Stimulated activated CD4-positive, alpha-beta T cell treated with anti-CD3 and anti-CD28 coated beads, Interleukin-12 subunit alpha, Interleukin-12 subunit beta, amount 100 ng/mL, for 24 hours (primary cell): ENCODE measurements at regions not wholly inside any gene's neighbourhood (a gene's known extent, or its start where the extent isn't known, plus 50 kb on each side); places are given as distances from the start of the nearest gene placed in this dataset.
"Not testable (repeated sequence)": the region's sequence is repeated elsewhere in the genome, so short reads cannot be mapped to it uniquely, and the experiment has no call there.

Source experiments
- DNase-seq, 2 experiments: peaks; one replicate each; pipeline ENCODE4 v3.0.0-alpha.2; 2020; ENCODE audit warnings: low read depth in 2 of 2

DNA sequence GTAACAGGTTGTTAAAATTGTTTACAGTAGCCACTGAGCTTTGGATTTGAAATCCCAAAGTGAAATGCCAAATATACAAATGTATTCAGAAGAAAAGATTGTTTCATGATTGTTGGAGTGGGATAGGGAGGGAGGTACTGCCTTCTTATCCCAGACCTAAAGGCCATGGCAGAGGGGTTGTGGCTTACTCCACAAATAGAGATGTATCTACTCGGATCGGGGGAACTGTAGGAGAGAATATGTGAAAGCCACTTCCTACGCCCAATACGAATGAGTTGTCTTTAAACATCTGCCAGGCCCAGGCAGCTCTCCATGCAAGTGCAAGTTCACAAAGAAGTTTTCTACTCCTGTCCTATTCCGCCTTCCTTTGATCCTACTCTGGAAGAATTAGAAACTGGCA, 150.2 kb upstream of the PRSS12 start:
- not testable (repeated sequence) for DNase-seq

DNA sequence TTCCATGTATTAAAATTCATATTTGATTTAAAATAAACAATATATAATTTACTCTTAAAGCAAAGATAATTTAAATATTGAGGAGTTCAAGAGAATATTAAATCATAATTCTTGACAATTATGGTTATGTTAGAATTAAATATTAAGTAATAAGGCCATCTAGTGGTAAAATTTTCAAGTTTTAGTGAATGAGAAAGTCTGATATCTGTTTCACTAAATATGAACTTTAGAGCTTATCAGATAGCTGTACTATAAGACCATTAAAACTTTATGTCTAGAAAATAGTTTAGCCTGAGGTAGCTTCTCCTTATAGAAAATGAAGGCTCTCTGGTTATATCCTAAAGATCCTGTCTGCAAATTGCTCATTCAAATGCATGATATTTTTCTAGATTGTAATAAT, 152.1 kb upstream of the PRSS12 start:
- not testable (repeated sequence) for DNase-seq

DNA sequence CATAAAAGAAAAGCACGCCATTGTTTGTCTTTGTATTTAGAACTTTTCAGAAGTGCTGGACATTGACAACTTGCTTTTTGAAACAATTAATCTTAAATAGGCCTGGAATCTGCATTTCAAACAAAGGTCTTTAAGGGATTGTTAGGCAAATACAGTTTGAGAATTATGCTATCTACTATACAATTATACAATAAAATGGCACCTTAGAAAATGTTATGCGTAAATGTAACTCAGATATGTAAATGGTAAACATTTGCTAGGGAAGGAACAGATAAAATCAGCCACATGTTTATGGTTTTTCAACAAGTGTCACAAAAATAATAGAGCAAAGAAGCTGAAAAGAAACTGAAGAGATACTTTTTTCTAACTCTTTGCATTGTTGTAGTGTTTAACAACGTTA, 152.7 kb upstream of the PRSS12 start:
- not testable (repeated sequence) for DNase-seq

DNA sequence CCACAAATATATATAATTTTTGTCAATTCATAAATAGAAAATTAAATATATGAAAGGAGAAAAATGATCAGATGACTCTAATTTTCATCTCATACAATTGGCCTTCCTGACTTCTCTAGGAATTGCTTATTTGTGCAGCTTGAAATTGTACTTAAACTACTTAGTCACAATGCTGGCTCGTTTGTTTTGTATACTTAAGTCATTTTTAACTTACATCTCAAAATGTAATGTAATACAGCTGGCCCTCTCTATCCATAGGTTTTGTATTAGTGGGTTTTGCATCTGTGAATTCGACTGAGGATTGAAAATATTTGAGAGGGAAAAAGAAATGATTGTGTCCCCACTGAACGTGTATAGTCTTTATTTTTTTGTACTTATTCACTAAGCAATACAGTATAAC, 160.1 kb upstream of the PRSS12 start:
- DNase-seq, result not testable (repeated sequence)

DNA sequence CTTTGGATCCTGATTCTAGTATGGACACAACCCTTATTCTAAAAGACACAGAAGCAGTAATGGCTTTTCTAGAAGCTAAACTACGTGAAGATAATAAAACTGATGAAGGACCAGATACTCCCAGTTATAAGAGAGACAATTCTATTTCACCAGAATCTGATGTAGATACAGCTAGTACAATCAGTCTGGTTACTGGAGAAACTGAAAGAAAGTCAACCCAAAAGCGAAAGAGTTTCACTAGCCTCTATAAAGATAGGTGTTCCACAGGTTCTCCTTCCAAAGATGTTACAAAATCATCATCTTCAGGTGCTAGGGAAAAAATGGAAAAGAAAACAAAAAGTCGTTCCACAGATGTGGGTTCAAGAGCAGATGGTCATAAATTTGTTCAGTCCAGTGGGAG, 161.5 kb upstream of the PRSS12 start:
- not testable (repeated sequence) for DNase-seq

DNA sequence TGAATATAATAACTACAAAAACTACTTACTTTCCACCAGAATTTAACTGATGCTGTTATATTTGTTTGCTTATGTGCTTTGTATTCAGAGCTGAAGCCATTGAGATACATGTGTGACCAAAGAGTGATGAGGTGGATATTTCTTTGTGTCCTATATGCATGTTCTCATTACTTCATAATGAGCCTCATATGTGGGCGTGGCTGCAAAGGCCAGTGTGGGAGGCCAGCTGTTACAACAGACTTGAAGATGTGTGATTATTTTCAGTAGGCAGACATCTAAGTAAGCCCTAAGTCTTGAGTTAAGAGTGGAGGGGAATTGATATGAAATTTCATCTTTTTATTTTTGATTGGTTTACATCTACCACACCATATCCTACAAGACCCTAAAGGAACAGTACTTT, 163.3 kb upstream of the PRSS12 start:
- not testable (repeated sequence) for DNase-seq

DNA sequence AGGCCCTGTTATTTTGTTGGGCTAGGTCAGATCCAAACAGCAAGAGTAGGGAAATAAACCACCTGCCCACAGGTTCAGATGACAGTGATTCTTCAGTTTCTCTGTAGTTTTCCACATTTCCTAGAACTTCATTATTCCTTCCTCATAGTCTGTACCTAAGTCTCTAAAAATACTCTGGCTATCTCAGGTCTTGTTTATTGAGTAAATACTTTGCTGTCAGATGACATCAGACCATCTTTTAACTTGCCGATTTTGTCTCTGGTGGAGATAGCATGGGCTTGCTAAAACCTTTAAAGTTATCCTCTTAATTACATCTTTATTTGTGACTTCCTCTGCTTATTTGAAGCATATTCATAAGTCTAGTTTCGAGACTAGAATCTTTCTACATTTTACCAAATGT, 155.1 kb upstream of the METTL14 start:
- DNase-seq, result not testable (repeated sequence)

DNA sequence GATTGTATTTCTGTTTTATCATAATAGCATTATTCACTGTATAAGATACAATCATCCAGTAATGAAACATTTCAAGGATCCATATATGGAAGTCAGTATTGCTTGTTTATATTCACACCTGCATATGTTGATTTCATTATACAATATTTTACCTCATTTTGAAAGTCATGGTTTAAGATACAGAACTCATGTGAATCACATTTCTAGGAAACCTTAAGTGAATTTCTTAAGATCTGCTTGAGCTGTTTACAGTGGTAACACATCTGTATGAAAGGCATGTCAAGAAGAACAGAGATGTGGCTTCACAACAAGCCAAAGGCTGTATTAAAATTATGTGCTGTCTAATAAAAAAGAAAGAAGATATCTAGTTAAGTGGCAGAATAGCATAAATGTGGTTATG, 153.2 kb upstream of the METTL14 start:
- DNase-seq, result not testable (repeated sequence)

DNA sequence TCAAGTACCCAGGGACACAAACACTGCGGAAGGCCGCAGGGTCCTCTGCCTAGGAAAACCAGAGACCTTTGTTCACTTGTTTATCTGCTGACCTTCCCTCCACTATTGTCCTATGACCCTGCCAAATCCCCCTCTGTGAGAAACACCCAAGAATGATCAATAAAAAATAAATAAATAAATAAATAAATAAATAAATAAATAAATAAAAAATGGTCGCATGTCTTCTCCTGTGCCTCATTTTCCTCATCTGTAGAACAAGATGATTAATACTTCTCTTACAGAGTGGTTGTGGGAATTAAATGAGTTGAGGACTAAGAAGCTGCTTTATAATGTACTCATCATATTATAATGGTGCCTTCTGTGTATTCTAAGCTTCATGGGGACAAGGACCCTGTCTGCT, 149.4 kb upstream of the METTL14 start:
- not testable (repeated sequence) for DNase-seq

DNA sequence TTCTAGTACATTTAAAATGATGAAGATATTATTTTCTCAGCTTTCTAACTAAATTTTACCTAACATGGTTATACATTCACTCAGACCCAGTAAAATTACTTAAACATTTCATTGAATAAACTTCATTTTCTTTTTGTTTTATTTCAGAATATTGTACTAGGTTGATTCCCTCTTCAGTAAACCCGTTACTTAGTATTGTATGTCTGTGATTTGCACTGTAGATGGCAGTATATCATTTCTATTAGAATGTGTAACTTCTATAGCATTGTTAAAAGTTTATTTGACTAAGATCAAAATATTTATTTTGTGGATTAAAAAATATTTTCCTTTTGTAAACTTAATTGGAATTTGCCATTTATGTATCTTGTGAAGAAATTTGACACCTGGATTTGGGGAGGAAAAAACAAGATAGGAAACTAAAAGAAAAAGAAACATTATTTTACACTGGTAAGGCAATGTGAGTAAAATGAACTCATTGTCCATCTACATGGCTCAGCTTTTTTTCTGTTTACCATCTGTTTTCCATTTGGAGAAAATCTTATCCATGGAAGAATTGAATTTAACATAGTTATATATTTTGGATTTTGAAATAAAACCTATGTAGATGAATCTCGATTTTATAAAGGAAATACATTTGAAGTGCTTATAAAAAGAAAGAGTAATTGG, 145.6 kb upstream of the METTL14 start:
- not testable (repeated sequence) for DNase-seq

DNA sequence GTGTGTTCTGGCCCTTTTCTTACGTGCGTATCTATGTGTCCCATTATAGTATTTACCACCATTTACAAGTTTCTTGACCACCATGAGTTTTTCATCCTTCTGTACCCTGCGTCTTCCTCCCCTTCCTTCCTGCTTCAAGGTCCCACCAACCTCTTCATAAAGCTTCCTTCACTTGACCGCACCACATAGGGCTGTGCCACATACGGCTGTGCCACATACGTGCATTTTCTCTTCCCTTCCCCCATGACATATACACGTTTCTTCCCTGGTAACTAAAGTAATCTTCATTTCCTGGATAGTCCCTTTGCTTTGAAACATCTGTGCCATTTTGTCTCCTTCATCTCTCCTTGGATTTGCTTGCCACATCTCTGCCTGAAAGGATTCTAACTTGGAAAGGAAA, 128.6 kb upstream of the METTL14 start:
- DNase-seq, result not testable (repeated sequence)

DNA sequence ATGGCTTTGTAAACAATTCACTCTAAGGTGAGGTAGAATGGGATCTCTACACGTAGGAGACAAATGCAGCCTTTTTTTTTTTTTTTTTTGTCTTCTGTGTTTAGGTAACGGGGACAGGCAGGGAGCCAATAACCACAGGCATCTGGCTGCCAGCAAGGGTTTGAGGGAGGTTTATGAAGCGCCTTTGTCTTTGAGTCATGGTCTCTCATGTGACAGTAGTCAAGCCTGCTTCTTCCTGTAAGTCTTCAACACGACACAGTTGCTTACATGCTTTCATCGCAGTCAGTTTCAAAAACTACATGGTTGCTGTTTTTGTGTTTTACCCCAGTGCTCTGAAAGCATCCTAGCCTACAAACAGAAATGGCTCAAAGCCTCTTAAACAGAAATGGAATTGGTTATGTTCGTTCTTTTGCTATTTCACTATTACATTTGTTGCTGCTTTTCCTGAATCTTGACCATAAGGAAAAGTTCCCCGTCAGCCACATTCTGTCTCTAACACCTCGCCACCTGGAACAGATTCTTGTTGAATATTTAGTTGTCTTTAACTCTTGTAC, 127.8 kb upstream of the METTL14 start:
- no peak for DNase-seq

DNA sequence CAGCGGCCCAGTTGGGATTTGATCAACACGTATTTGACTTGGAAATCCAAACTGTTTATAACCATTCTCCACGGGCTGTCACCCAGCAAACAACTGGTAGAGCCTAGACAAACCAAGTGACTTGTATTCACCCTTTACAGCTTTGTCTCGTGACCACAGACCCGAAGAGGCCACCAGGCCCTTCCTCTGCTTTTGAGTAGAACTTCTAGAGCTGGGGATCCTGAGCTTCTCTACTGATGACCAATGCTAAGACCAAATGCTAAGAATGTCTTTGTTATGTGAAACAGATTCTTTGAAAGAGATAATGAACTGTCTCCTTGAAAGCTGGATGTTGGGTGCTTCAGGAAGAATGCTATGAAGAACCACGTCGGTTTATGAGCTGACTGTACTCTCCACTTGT, 127.0 kb upstream of the METTL14 start:
- not testable (repeated sequence) for DNase-seq

DNA sequence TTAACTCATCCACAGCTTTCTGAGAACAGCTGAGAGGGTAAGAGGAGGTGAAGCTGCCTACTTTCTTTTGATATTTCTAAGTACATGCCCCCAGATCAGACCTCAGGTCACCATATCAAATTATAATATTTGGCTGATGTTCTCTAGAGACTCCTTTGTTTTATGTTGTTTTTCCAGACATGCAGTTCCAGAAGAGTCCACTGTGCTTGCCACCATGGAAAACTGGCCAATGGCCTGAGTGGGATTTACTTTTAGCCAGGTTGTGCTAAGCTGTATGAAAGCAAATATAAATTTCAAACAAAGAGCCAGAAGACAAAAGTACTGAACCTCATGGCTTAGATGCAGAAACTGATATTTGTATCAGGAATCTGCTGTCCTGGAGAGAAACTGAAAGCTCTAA, 123.6 kb upstream of the METTL14 start:
- not testable (repeated sequence) for DNase-seq

DNA sequence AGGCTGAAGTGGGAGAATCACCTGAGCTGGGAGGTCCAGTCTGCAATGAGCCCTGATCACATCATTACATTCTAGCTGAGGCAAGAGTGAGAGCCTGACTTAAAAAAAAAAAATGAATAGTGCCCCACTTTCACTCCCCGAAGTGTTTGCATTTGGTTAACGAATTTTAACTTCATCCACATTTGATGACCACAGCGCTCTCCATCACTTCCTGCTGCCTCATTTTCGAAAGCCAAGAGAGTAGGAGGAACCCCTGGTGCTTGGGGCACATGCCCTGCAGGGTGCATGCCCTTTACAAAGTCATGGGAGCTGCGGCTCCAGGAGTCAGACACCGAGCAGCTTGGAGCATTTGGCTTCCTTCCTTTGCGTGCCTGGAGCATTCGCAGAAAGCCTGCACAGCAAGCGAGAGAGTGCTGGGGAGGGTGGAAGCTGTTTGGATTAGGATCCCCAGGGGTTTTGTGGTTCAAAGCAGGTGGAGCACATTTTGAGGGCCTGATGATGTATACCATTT, 119.1 kb upstream of the METTL14 start:
- DNase-seq, result not testable (repeated sequence)

DNA sequence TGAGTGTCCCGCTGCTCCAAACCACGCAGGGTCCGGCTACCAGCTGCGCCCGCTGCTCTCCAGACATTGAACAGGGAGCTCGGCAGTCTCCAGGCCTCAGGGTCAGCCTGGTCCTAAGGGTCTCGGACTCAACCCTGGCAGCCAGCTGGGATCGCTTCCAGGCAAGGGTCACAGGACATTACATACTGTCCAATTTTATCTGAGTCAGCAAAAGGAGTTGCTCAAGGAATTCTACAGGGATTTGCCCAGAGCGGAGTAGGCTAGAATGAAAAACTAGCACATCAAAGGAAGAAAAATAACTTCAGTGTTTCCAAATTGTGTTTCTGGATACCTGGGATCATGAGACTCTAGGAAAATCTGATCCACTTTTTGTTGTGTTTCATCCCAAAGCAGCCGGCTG, 112.2 kb upstream of the METTL14 start:
- not testable (repeated sequence) for DNase-seq

DNA sequence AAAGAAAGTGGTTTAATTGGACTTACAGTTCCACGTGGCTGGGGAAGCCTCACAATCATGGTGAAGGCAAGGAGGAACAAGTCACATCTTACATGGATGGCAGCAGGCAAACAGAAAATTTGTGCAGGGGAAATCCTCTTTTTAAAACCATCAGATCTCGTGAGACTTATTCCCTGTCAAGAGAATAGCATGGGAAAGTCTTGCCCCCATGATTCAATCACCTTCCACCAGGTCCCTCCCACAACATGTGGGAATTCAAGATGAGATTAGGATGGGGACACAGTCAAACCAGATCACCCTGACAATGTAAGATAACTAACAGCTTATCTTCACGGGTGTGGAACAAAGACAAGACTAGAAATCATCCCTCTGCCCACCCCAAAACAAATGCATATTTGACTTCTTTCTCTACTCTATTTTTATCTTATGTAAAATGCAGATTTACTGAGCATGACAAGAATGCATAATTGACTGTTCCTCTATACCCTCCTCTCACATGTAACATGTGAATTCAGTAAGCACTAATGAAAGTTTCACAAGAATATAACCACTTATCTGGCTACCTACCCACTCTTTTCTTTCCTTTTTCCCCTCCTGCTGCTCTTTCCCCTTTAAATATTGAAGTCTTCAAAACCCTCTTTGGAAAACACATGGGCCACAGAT, 110.8 kb upstream of the METTL14 start:
- not testable (repeated sequence) for DNase-seq

DNA sequence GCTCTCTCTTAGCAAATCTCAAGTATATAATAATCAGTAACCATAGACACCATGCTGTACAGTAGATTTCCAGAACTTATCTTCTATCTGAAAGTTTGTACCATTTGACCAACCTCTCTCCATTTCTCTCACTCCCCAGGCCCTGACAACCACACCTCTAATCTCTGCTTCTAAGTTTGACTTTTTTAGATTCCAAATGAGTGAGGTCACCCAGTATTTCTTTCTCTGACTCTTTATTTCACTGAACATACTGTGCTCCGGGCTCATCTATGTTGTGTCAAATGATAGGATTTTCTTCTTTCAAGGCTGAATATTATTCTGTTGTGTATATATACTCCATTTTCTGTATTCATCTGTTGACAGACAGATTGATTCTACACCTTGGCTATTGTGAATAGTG, 110.1 kb upstream of the METTL14 start:
- DNase-seq, result not testable (repeated sequence)

DNA sequence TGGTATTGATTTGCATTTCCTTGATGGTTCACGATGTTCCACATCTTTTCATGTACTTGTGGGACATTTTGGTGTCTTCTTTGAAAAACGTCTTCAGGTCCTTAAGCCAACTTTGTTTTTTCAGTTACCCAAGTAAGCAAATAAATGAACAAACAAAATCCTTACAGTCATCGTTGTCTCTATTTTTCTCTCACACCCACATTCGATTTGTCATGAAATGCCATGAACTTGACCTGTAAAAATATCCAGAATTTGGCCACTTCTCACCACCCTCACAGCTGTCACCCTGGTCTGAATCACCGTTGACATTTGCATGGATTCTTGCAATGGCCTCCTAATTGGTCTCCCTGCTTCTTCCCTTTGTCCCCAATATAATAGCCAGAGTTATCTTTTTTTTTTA, 109.5 kb upstream of the METTL14 start:
- not testable (repeated sequence) for DNase-seq

DNA sequence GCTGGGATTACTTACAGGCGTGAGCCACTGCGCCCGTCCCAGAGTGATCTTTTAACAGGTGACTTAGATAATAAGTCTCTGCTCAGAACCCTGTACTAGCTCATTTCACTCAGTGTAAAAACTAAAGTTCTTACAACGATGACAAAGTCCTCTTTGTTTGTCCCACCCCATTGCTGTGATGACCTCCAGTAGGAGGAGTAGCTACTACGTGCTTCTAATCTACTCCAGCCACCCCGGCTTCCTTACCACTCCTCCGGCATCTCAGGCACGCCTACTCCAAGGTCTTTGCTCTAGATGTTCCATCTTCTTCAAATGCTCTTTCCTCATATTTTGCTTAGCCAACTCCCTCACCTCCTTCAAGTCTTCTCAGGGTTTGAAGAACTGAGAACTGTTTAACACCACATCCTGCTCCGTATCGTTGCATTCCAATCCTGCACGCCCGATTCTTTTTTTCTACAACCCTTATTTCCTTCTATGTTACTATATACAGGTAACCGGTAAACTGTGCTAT, 108.4 kb upstream of the METTL14 start:
- not testable (repeated sequence) for DNase-seq

DNA sequence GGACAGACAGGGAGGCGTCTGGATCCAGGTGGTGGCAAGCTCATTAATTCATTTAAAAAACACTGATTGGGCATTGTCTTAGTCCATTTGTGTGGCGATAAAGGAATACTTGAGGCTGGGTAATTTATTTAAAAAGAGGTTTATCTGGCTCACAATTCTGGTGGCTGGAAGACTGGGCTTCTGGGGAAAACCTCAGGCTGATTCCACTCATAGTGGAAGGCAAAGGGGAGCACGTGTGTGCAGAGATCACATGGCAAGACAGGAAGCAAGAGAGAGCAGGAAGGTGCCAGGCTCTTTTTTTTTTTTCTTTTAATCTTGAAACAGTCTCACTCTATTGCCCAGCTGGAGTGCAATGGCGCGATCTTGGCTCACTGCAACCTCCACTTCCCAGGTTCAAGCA, 100.2 kb upstream of the METTL14 start:
- DNase-seq, result no peak

DNA sequence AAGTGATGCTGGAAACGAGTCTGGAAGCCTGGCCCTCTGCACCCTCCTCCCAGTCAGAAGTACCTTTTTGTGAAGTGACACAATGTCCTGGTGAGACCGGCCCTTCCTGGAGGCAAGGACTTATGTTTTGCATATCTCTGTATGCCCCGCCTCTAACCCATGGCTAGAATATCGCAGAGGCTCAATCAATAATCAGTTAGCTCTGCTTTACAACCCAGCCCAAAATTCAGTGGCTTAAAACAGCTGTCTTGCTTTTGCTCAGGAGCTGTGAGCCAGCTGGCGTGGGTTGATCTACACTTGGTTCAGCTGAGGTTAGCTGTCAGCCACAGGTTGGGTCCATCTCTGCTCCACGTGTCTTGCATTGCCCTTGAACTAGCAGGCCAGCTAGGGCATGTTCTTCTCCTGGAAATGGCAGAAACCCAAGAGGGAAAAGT, 98.8 kb upstream of the METTL14 start:
- no peak for DNase-seq
